GM18870 (cell line): ENCODE measurements at regions not wholly inside any gene's neighbourhood (a gene's known extent, or its start where the extent isn't known, plus 50 kb on each side); places are given as distances from the start of the nearest gene placed in this dataset.
"Not testable (repeated sequence)": the region's sequence is repeated elsewhere in the genome, so short reads cannot be mapped to it uniquely, and the experiment has no call there.

Experiments
- ATAC-seq: cut with Tn5 transposase; IDR thresholded peaks from one replicate; pipeline ENCODE4 v1.9.1; 2021; ENCODE audit warnings: moderate library complexity; ENCODE audit not compliant: unreplicated experiment

DNA sequence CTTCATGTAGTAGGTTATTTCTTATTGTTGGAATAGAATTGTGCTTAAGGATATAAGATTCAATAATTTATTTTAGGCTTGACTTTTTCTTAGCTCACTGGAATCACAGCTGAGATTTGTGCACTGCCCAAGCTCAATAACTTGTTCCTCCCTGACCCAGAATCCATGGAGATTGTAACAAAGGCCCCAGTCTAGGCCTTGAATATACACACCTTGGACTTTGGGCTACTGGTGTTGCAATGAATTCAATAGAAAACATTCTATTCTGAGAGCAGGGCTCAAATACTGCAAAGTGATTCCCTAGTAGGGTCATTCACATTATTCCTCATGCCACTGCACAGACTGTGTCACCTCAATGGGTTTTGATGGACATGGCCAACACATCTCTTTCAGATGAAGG is 352.4 kb downstream of the GALC start:
- ATAC-seq, result no peak

DNA sequence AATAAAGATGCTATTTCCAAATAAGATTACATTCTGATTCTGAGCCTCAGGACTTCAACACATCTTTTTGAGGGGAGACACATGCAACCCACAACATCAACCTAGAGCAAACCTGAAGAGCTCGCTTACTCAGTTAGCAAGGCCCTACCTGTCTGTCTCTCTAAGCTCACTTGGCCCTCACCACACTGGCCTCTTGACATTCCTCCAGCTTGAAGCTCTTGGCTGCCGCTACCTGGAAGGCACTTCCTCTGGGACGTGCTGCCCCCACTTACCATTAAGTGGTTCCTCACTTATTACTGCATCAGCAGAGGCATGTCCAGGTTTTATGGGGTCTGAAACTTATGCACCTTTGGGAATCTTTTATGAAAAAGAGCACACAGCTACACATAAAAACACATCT is 354.8 kb downstream of the GALC start:
- no peak for ATAC-seq

DNA sequence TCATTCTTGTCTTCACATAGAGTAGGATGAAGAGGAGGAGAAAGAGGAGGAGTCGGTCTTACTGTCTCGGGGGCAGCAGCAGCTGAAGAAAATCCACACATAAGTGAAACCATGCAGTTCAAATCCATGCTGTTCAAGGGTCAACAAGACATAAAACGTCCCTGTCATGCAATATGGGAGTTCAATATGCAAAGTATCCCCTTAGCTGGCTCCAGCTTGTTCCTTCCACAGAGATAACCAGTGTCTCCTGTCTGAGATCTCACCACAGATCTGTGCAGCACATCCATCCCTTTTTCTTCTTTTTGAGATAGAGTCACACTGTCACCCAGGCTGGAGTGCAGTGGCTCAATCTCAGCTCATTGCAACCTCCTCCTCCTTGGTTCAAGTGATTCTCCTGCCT is 357.5 kb downstream of the GALC start:
- no peak for ATAC-seq

DNA sequence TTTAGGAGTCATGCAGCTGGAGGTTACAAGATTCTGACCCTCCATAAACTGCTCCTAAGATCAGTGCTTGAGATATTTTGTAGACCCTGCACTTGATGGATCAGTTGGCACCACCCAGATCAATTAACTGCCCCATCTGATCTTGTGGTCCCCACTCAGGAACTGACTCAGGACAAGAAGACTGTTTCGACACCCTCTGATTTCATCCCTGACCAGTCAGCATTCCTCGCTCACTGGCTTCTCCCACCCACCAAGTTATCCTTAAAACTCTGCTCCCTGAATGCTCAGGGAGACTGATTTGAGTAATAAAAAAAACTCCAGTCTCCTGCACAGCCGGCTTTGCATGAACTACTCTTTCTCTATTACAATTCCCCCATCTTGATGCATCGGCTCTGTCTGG is 360.2 kb downstream of the GALC start:
- no peak for ATAC-seq

DNA sequence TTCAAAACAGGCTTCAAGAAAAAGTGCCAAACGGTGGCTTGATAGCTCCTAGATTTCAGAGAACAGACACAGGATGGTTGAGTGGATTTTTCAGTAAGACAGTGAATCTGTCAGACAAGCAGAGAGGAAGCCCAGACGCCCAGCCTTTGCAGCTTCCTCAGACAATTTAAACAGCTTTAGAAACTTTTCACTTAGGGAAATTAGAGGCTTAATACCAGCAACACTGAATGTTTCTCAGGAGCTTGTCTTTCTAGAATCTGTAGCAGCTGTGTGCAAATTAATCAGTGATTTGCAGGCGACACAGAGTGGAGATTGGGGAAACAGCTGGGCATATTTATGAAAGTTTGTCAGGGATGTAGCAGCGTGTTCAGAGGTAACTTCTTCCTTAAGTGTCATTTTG is 362.1 kb downstream of the GALC start:
- ATAC-seq, result no peak

DNA sequence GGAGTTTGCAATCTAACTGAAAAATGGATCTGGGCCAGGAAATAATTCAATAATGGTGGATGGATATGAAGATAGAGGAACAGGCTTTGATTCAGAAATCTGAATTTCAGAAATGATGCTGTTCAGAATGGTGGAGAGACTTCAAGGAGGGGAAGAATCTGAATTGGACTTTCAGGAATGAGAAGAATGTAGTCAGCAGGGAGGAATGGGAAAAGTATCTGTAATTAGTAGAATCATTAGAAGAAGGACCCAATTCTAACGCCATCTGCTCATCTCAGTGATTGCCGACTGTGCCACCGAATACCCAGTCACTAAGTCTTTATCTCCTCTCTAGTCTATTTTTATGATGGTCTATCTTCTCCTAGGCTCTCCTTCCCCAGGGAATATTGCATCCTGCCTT is 363.2 kb downstream of the GALC start:
- ATAC-seq, result no peak

DNA sequence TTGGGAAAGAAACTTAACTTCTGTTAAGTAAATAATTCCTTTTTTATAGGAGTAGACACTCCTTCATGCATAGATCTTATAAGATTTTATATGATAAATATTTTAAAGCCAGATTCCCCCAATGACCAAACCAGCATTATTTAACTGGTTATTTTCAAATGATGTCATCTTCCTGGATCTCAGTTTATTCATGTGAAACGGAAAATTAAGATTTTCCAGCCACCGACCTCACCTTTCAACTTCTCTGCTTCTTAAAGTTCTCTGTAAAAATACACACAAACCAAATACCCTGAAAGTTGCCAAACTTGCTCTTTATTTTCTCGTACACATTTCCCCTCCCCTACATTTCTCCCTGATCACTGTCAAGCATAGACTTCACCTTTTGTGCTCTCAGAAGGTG is 364.2 kb downstream of the GALC start:
- no peak for ATAC-seq

DNA sequence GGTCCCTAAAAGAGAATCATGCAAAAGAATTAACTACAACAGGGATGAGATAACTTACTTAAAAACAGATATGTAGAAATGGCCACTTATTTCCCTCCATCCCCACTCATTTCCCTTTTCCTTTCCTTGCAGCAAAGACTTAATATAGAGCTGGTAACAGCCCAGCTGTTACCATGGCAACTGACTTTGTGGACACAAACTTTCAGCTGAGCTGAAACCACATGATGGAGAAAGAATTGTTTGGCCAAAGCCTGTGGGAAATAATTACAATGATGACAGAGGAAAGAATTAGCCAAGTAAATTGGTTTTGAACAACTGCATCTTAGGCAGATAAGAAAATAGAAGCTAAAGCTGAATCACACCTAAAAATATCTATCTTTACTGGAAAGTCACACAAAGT is 364.9 kb downstream of the GALC start:
- ATAC-seq, result no peak

DNA sequence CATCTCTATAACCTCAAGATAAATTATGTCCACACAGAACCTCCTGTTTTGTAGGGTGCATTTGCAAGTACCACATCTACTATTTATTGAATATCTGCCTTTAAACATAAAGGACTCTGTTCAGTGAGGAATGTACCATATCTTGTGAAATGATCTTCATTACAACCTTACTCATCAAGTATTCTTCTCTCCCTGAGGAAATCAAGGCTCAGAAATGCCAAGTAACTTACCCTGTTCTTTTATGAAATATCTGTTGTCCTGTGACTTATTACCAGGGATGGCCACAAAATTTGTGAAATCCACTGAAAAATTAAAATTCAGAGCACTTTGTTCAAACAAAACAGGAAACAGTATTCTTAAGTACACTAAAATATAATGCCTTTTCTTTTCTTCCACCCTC is 366.7 kb downstream of the GALC start:
- ATAC-seq, result no peak

DNA sequence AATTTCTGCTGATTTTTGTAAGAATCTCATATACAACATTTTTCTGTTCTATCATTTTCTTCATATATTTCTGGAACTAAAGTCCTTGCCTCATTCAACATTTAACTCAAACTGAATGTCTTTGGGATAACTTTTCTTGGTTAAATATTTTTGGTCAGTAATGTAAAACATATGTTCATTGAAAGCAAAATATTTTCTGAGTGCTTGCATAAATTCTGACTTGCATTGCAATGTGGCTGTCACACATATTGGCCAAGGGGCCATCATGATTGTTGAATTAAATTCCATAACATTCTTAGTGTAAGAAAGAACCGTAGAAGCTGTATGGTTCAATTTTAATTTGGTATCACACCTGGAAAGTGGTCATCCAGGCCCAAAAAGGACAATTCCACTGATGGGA is 369.4 kb downstream of the GALC start:
- ATAC-seq, result no peak

DNA sequence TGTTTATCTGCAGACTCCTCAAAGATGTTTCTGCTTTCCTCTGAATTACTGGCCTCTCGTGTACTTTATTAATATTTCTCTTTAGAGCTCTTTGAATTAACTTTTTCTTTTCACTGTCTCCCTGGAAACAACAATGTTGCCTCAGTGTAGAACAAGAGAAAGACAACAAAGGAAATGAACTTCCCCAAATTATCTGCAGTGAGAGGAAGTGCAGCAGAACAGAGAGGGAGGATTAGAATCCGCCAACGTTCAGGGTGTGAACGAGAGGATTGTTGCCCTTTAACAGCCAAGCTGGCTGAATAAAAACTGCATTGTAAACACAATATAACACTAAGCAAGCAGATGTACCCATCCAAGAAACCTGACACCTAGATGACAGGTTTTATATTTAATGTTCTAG is 375.9 kb downstream of the GALC start:
- no peak for ATAC-seq

DNA sequence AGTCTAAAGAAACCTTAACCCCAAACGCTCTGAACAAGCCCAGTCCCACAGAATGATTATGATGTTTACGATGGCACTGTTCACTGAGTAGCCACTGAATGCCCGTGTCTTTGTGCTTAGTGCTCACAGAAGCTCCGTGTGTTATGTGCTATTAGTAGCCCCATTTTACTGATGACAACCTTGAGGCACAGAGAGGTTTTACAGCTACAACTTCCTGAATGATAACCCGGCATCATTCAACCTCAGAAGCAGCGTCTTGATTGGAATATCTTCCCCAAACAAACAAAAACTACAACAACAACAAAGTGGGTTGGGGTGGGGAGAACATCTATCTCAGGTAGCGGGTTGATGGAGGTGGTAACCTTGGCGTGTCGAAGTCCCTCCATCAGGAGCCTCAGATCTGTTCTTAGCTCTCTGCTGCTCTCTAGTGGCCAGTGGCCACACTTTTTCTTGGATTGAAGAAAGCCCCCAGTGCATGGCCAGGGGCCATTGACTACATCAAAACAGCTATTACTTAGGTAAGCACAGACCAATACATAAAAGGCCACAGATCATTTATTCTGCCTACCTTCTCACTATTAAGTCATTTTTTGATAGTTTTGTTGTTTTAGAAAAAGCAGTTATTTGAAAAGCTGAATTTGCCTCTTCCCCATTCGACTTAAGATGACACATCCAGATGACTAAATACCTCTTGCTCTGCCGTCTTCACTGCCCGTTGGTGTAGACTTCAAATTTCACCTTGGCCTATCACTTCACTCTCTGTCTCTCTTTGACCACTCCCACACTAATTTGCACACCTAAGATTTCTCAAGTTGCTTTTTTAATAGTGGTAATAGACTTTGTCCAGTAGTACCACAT is 376.9 kb downstream of the GALC start:
- peak; percentile 88 for ATAC-seq

DNA sequence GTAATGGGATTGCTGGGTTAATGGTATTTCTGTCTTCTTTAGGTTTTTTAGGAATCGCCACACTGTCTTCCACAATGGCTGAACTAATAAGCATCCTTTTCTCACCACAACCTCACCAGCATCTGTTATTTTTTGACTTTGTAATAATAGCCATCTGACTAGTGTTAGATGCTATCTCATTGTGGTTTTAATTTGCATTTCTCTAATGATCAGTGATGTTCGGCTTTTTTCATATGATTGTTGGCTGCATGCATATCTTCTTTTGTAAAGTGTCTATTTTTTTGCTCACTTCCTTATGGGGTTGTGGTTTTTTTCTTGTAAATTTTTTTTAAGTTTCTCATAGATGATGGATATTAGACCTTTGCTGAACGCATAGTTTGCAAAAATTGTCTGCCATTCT is 377.9 kb downstream of the GALC start:
- ATAC-seq, result no peak

DNA sequence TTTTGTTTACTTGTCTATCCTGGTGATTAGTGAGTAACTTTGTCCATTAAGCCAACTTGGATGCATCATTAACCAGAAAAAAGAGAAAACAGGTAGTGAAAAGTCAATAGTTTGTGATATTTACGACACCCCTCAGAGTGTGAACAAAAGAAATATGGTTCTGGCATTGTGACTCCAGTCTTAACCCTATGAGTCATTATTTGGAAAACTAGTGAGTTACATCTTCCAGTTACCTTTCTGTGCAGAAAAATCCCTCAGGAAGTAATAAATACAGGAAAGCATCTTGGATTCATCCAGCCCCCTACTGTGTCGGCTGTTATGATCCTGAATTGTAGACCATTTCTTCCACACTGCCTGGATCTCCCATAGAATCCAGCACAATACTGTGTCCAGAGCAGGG is 379.1 kb downstream of the GALC start:
- no peak for ATAC-seq

DNA sequence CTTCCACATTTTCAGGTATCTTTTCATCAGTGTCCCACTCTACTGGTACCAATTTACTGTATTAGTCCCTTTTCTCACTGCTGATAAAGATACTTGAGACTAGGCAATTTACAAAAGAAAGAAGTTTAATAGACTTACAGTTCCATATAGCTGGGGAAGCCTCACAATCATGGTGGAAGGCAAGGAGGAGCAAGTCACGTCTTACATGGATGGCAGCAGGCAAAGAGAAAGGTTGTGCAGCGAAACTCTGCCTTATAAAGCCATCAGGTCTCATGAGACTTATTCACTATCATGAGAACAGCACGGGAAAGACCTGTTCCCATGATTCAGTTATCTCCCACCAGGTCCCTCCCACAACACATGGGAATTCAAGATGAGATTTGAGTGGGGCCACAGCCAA is 385.9 kb downstream of the GALC start:
- ATAC-seq, result not testable (repeated sequence)

DNA sequence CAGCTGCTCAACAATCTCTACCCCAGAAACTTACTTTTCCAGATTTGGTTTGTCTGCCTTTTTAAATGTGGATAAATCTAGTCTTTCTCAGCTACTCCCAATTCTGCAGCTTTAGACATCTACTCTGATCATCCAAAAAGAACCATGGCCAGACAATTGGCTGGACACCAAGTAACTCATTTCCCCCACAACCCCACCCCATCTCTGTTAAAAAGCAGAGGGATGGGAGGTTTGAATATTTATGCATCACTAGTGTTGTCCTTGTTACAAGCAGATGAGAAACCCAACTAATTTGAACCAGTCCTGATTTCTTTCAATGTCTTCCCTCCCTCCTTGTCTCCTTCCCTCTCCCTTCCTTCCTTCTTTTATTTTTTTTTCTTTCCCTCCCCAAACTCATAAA is 391.9 kb downstream of the GALC start:
- ATAC-seq, result no peak

DNA sequence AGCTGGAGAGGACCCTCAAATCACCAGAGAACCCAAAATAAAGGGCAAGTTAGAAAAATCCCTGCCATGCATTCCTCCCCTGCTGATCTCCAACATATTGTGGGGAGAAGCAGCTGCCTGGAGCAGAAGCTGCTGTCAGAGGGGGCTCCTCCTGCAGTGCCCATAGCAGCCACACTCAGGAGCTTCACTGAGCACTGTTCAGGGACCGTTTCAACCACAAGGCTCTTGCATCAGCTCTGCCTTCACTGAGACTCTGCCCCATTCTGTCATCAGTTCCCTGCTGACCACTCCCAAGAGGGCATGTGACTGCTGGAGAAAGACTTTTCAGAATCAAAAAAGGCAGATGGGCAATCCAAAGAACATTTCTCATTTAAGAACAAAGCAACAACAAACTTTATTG is 392.7 kb downstream of the GALC start:
- no peak for ATAC-seq

DNA sequence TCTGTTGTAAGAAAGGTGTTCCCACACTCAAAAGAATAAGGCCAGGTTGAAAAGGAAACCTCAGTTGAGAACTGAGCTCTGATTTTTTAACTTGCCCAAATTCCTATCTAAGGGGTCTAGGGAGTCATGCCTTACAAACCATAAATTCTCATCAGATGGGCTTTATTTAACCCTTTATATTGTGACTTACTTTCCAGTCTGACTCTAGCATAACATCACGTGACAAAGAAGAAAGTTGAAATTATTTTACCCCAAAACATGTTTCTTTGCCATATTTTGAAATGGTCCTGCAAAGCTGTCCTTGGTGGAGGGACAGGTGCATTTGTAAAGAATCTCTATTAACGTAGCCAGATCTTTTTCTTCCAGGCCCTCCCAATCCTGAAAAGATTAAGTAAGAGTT is 411.7 kb downstream of the GALC start:
- ATAC-seq, result no peak

DNA sequence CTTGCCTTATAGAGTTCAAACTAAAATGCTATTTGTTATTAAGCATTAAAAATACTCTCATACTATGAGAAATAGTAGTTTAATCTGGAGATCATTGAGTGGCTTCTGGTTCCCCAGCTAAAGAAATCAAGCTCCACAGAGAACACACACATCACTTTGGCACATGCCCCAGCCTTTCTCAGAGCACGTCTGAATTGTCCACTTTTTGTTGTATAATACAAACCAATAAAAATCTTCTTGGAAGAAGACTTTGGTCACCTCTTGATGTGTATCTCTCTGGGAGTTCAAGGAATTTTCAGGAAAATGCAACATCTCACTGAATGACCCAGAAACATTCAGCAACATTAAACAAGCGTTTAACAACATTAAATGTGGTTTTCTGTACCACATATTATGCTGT is 413.9 kb downstream of the GALC start:
- ATAC-seq, result no peak

DNA sequence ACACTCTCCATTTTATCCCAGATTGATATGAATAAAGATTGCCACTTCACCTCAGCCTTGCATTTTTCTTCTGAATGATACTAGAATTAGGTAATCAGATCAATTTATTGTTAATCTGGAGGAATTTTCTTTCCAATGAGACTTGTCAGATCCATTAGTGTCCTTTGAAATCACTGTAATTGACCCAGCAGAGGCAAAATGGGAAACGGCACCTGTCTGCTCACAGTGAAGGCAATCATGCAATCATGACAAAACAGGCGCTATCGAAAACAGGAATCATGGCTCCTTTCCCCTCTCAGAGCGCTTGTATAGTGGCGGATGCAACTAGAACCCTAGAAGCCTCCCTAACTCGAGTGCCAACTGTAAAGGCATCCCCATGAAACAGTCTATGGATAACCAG is 417.6 kb downstream of the GALC start:
- ATAC-seq, result no peak

DNA sequence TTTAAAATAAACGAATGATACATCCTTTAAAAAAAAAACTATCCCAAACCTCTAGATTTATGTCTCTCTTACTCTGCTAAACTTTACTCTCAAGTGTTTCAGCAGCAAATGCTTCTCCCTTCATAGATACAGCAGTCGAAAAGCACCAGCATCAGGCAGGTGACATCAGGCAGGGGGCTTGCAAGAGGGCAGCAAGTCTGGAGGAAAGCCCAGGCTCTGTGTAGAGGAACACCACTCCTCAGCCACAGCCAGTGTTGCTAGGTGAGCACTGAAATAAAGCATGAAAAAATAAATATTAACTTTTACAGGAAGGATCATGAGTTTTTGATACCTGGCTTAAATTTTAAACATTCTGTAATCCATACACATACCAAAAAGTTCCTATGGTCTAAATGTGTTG is 419.4 kb downstream of the GALC start:
- ATAC-seq, result no peak

DNA sequence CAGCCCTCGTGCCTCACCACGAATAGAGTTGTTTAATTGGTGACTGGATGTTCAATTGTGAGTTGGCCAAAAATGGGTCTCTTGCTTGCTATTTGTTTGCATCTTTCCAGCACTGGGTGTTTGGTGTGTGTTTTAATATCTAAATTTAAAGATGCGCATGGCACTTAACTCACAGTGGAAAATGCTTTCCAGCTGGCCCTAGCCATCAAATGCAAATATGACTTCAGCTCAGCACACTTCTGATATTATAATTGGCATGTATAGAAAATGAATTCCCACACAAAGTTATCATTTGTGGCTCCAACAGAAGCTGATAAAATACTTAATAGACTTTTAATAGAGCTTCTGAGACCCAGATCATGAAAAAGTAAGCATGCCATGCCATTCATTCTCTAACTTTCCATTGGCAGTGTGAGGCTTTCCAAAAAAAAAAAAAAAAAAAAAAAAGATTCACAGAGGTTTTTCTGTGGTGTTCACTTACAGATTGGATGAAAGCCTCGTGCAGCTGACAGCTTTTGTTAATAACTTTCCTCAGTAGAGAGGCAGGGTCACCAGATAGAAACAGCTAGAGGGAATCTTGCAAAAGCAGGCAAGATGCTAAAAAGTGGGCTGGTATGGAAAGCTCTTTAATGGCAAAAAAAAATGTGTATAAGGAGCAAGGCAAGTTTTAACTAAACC is 425.2 kb downstream of the GALC start:
- no peak for ATAC-seq

DNA sequence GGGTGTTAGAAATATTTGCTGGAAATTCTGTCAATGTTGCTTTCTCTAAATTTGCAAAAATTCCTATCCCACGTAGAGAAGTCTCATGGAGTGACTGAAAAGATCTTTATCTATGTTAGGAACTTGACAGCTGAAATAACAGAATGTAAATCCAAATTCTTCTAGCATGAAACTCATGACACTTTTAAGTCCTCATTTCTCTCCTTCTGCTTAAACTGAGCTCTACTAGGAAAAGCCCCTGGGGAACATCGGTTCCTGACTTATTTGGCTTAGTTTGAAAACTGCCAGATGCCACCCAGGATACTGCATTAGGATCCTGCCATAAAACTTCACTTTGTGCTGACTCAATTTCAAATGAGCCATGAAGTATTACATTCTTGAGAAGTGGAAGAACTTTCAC is 426.0 kb downstream of the GALC start:
- ATAC-seq, result no peak
